K562 (cell line): ENCODE measurements at regions not wholly inside any gene's neighbourhood (a gene's known extent, or its start where the extent isn't known, plus 50 kb on each side); places are given as distances from the start of the nearest gene placed in this dataset.
A peak's percentile ranks its signal among the peaks of the same experiment; 100 is the strongest.

Experiments
- ATAC-seq: fragments of 200-7000 bp; cut with Tn5 transposase; 3 replicates; pipeline ENCODE4 v1.9.1; 2020; ENCODE audit warnings: moderate library complexity
- BruUV-seq: library from RNA; stranded (reverse); fragments of 400-500 nt; replicated peaks from 2 replicates; lab custom pipeline; 2021; lab: Mats Ljungman, UMichigan
- CTCF ChIA-PET: fragments of 300-600 bp; formaldehyde crosslinking; extraction: SDS; loops from one replicate; lab custom pipeline; 2021; ENCODE audit warnings: low intra/inter-chr PET ratio; lab: Yijun Ruan, JAX
- POLR2A ChIA-PET: fragments of 300-600, 350-650 bp; sonication (Branson Sonifier 250); formaldehyde crosslinking; extraction: SDS; loops from one replicate; lab custom pipeline; 2021; ENCODE audit warnings: antibody characterized with exemption, inconsistent platforms; lab: Yijun Ruan, JAX
- DNase-seq, 4 experiments: peaks; one replicate each; pipeline versions ENCODE4 v3.0.0 to v3.0.0-alpha.2; 2011 to 2018; ENCODE audit warnings: low spot score in 3 of 4, mixed read lengths in 3 of 4; ENCODE audit errors: extremely low read depth in 1 of 4
- FAIRE-seq: peaks from 2 replicates; lab custom pipeline; 2011; peaks lifted over from hg19 to GRCh38; lab: Jason Lieb, UNC
- H2AFZ ChIP-seq: 2 replicates; pipeline ENCODE4 v1.6.0; 2011; ENCODE audit warnings: low read depth, low read length, control low read depth, inconsistent platforms
- H3K27ac ChIP-seq: fragments of 200-600 bp; 3 replicates; pipeline ENCODE4 v1.8.0; 2011; ENCODE audit warnings: low read depth, mild to moderate bottlenecking, control low read depth, inconsistent platforms, low read length, moderate library complexity, mixed read lengths; ENCODE audit errors: extremely low read depth
- H3K27me3 ChIP-seq, 2 experiments: fragments of 300-600 bp in 1 of 2; 2 replicates in 1 of 2; 3 replicates in 1 of 2; pipeline versions ENCODE4 v1.6.0 to v1.8.0; 2011; ENCODE audit warnings: inconsistent platforms in 2 of 2, low read length in 2 of 2, mild to moderate bottlenecking in 1 of 2, mixed read lengths in 1 of 2, moderate library complexity in 1 of 2; ENCODE audit not compliant: control insufficient read depth in 2 of 2, insufficient read depth in 2 of 2
- H3K36me3 ChIP-seq: fragments of 300-600 bp; 3 replicates; pipeline ENCODE4 v1.8.0; 2011; ENCODE audit warnings: mild to moderate bottlenecking, low read length, inconsistent platforms; ENCODE audit not compliant: control insufficient read depth, insufficient read depth
- H3K4me1 ChIP-seq, 2 experiments: fragments of 200-600 bp in 1 of 2; replicated peaks in 1 of 2; 2 replicates in 1 of 2; 3 replicates in 1 of 2; pipeline versions ENCODE4 v1.5.1 to v1.8.0; 2011; ENCODE audit warnings: inconsistent platforms in 2 of 2, low read length in 2 of 2, mild to moderate bottlenecking in 1 of 2, mixed read lengths in 1 of 2, moderate library complexity in 1 of 2; ENCODE audit not compliant: control insufficient read depth in 2 of 2, insufficient read depth in 2 of 2
- H3K4me2 ChIP-seq: 2 replicates; pipeline ENCODE4 v1.6.1; 2011; ENCODE audit warnings: low read length, control low read depth, inconsistent platforms, mixed read lengths; ENCODE audit not compliant: insufficient read depth
- H3K4me3 ChIP-seq: fragments of 200-600 bp; sonication (generic), shearing (Covaris generic); 2 replicates; pipeline ENCODE4 v1.5.1; 2016; ENCODE audit warnings: control low read depth, inconsistent platforms
- H3K79me2 ChIP-seq: fragments of 200-600 bp; 3 replicates; pipeline ENCODE4 v1.8.0; 2011; ENCODE audit warnings: low read length, inconsistent platforms; ENCODE audit not compliant: control insufficient read depth, insufficient read depth
- H3K9ac ChIP-seq, 2 experiments: 2 replicates each; pipeline versions ENCODE4 v1.6.0 to v1.6.1; 2011; ENCODE audit warnings: low read depth in 2 of 2, low read length in 2 of 2, control low read depth in 1 of 2, inconsistent platforms in 1 of 2, mild to moderate bottlenecking in 1 of 2, mixed read lengths in 1 of 2; ENCODE audit not compliant: insufficient read depth in 1 of 2
- H3K9me1 ChIP-seq: one replicate; pipeline ENCODE4 v1.6.0; 2011; ENCODE audit warnings: inconsistent platforms, mild to moderate bottlenecking, low read length, moderate library complexity; ENCODE audit not compliant: control insufficient read depth, insufficient read depth
- H3K9me3 ChIP-seq: replicated peaks from 2 replicates; pipeline ENCODE4 v1.5.1; 2011; ENCODE audit warnings: low read depth, low read length, inconsistent platforms; ENCODE audit not compliant: control insufficient read depth, insufficient read depth
- H4K20me1 ChIP-seq: replicated peaks from 2 replicates; pipeline ENCODE4 v1.6.1; 2011; ENCODE audit warnings: low read length, inconsistent platforms, mixed read lengths; ENCODE audit not compliant: control insufficient read depth, insufficient read depth
- C11orf30 ChIP-seq: fragments of 450-650 bp; IDR thresholded peaks from 2 replicates; pipeline ENCODE4 v1.6.1; 2016; ENCODE audit warnings: low read depth, mild to moderate bottlenecking
- GATAD2B ChIP-seq: fragments of 450-650 bp; IDR thresholded peaks from 2 replicates; pipeline ENCODE4 v1.6.1; 2017; ENCODE audit warnings: mild to moderate bottlenecking, borderline replicate concordance
- LCOR ChIP-seq: sonication (generic); formaldehyde crosslinking; IDR thresholded peaks from 2 replicates; pipeline ENCODE4 v1.8.0; 2022; ENCODE audit warnings: mild to moderate bottlenecking, missing genetic modification reagents
- MAFF ChIP-seq: IDR thresholded peaks from 2 replicates; pipeline ENCODE4 v1.6.1; 2012; ENCODE audit warnings: low read length, improper control_type of control experiment
- MAFK ChIP-seq: IDR thresholded peaks from 2 replicates; pipeline ENCODE4 v1.6.1; 2011; ENCODE audit warnings: low read length, improper control_type of control experiment
- MTA1 ChIP-seq: fragments of 450-650 bp; IDR thresholded peaks from 2 replicates; pipeline ENCODE4 v1.6.1; 2017; ENCODE audit warnings: borderline replicate concordance
- NCOA6 ChIP-seq: fragments of 450-650 bp; IDR thresholded peaks from 2 replicates; pipeline ENCODE4 v1.6.1; 2017; ENCODE audit warnings: mild to moderate bottlenecking
- SNRNP70 ChIP-seq: fragments of 200-400 bp; formaldehyde crosslinking; optimal IDR thresholded peaks from 2 replicates; pipeline ENCODE3; 2017; ENCODE audit warnings: low read depth, low read length
- TARDBP ChIP-seq: fragments of 450-650 bp; IDR thresholded peaks from 2 replicates; pipeline ENCODE4 v1.6.1; 2016
- TCF15 ChIP-seq: fragments of 250-450 bp; sonication (Bioruptor Pico); IDR thresholded peaks from 2 replicates; pipeline ENCODE4 v1.8.0; 2022; ENCODE audit warnings: moderate library complexity, mild to moderate bottlenecking, inconsistent platforms
- U2AF2 ChIP-seq: fragments of 200-400 bp; formaldehyde crosslinking; optimal IDR thresholded peaks from 2 replicates; pipeline ENCODE3; 2017; ENCODE audit warnings: low read depth, mild to moderate bottlenecking, low read length
- ZNF316 ChIP-seq: fragments of 450-650 bp; IDR thresholded peaks from 2 replicates; pipeline ENCODE4 v1.6.1; 2016
- ZNF395 ChIP-seq: fragments of 200-800 bp; sonication (Bioruptor generic); IDR thresholded peaks from 2 replicates; pipeline ENCODE4 v1.6.1; 2017; ENCODE audit warnings: missing genetic modification characterization, missing compliant biosample characterization
- ZNF695 ChIP-seq: fragments of 450-650 bp; formaldehyde crosslinking; IDR thresholded peaks from 2 replicates; pipeline ENCODE4 v1.4.0; 2020; ENCODE audit warnings: mild to moderate bottlenecking, moderate library complexity
- WGBS: fragments of 100-300 bp; shearing (Covaris generic); methylation state at CpG from one replicate; pipeline ENCODE4 v1.1.6; 2016; ENCODE audit warnings: low coverage, mixed read lengths; ENCODE audit not compliant: insufficient coverage; ENCODE audit errors: missing lambda C conversion rate; 5-methylcytosine and 5-hydroxymethylcytosine counted together
- in situ Hi-C: fragments of 300-500 bp; cut with MboI; formaldehyde crosslinking; loops from 4 replicates; pipeline ENCODE4 v1.15.0; 2018; ENCODE audit warnings: inconsistent platforms, mixed read lengths
- intact Hi-C: fragments of 100-400 bp; cut with micrococcal nuclease; formaldehyde crosslinking; loops from 2 replicates; pipeline ENCODE4 v1.14.2; 2022

- no peak for ATAC-seq
- in situ Hi-C loops, result loop anchor here (25.0 kb wide), 1 partner anchor 1237 kb away; no protein-coding TSS in a partner anchor
These were observed 107.6 kb downstream of the RFC3 start for GRCh38 chr13:33925563-33925962.

More at GRCh38 chr13:33925563-33925962, 107.6 kb downstream of the RFC3 start:
- no peaks in the 10 kb centered on the region for H3K9me1 ChIP-seq
- DNase-seq, result no peak
- no peak for TF ChIP-seq MTA1
- no peak for TF ChIP-seq C11orf30
- no peak for TF ChIP-seq LCOR
- TF ChIP-seq SNRNP70, result no peak
- no peak for TF ChIP-seq ZNF695
- TF ChIP-seq U2AF2, result no peak
- no peak for TF ChIP-seq NCOA6
- no peak for TF ChIP-seq TARDBP
- TF ChIP-seq ZNF395 (CRISPR knock-in tag), result no peak
- peak; percentile 48; the same call in 1 of the 2 replicates for TF ChIP-seq ZNF316
- TF ChIP-seq GATAD2B, result no peak
- TF ChIP-seq MAFF, result peak; percentile 58
- TF ChIP-seq TCF15 (CRISPR knock-in tag), result no peak
- TF ChIP-seq MAFK, result 0 out of 2 replicates have a peak, but pooled peaks have one; percentile 34
- intact Hi-C loops, result no loop called here
- ChIA-PET POLR2A (no interaction called here), CTCF (no interaction called here)
- no peaks in the 10 kb centered on the region for H3K9me3 ChIP-seq
- H3K4me3 ChIP-seq, result no peak overlapping the region
- H3K27me3 ChIP-seq, result no peaks in the 10 kb centered on the region
- FAIRE-seq, result no peak
- no peak overlapping the region for H3K9ac ChIP-seq
- WGBS, result 0% methylated on average over 1 of the region's 1 CpG
- H3K79me2 ChIP-seq, result no peaks in the 10 kb centered on the region
- H3K36me3 ChIP-seq, result no peaks in the 10 kb centered on the region
- BruUV-seq, result no TSS peak
- H3K4me1 ChIP-seq, result no peaks in the 10 kb centered on the region
- H4K20me1 ChIP-seq, result no peaks in the 10 kb centered on the region
- H3K4me2 ChIP-seq, result no peak overlapping the region
- no peak overlapping the region for H2AFZ ChIP-seq
- no peak overlapping the region for H3K27ac ChIP-seq
